ENCODE measurements at regions not wholly inside any gene's neighbourhood (a gene's known extent, or its start where the extent isn't known, plus 50 kb on each side); places are given as distances from the start of the nearest gene placed in this dataset.

DNA sequence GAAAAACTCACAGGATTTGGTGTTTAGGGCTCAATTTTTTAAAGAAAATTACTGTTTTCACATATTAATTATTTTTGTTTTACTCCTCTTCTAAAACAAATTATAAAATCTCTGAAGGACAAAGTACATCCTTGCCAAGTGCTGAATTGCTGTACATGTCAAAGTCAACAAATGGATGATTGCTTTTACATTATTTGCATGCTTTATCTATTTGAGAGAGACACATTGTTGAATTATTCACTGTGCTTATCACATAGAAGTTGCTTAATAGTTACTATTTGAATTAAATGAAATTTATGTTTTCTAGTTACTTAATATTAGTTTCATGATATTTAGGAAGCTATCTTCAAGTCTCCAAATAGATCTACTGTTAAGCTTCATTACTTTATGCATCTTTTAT lies 318.6 kb upstream of the PTCHD4 start:
- no peak overlapping the region for H3K9ac ChIP-seq (ENCODE audit: control insufficient read depth, insufficient read depth, low read length)
- in situ Hi-C loops (cut with MboI), result no loop called here
- H3K9me3 ChIP-seq (replicated peaks; ENCODE audit: control insufficient read depth, insufficient read depth, low read length), result no peaks in the 10 kb centered on the region
- POLR2A ChIA-PET, result no interaction called here
- intact Hi-C loops (cut with micrococcal nuclease; ENCODE audit: unreplicated experiment), result no loop called here
- H3K79me2 ChIP-seq (ENCODE audit: control insufficient read depth, insufficient read depth, low read length), result no peaks in the 10 kb centered on the region
- no peak for DNase-seq (ENCODE audit: low read depth, low spot score)
- H3K4me2 ChIP-seq (ENCODE audit: control insufficient read depth, insufficient read depth), result no peak overlapping the region
- H3K4me1 ChIP-seq (ENCODE audit: control insufficient read depth, insufficient read depth, low read length), result no peaks in the 10 kb centered on the region
- no peak overlapping the region for H3K4me3 ChIP-seq
- no peaks in the 10 kb centered on the region for H4K20me1 ChIP-seq (ENCODE audit: control insufficient read depth, insufficient read depth)
- no TSS peak for BruUV-seq (replicated peaks)
- H2AFZ ChIP-seq (ENCODE audit: control insufficient read depth, low read depth, low read length), result no peak overlapping the region
- H3K27me3 ChIP-seq (replicated peaks in 1 of 2; ENCODE audit: control insufficient read depth in 2 of 2, insufficient read depth in 2 of 2, low read length in 1 of 2), result no peaks in the 10 kb centered on the region
- RAD21 ChIA-PET (ENCODE audit: unreplicated experiment), result no interaction called here
- TF ChIP-seq NFXL1 (IDR thresholded peaks at IDR 0.05; ENCODE audit: borderline replicate concordance), result no peak
- no peak for TF ChIP-seq ASH2L (IDR thresholded peaks at IDR 0.05; ENCODE audit: borderline replicate concordance, low read depth)
- TF ChIP-seq POLR2AphosphoS5 (IDR thresholded peaks at IDR 0.05; ENCODE audit: low read length), result no peak
- TF ChIP-seq RCOR1 (conservative IDR thresholded peaks at IDR 0.05; ENCODE audit: low read depth, low read length), result no peak
- no peak for TF ChIP-seq SUZ12 (IDR thresholded peaks at IDR 0.05; ENCODE audit: unreplicated experiment)
- TF ChIP-seq, protein P1, sequence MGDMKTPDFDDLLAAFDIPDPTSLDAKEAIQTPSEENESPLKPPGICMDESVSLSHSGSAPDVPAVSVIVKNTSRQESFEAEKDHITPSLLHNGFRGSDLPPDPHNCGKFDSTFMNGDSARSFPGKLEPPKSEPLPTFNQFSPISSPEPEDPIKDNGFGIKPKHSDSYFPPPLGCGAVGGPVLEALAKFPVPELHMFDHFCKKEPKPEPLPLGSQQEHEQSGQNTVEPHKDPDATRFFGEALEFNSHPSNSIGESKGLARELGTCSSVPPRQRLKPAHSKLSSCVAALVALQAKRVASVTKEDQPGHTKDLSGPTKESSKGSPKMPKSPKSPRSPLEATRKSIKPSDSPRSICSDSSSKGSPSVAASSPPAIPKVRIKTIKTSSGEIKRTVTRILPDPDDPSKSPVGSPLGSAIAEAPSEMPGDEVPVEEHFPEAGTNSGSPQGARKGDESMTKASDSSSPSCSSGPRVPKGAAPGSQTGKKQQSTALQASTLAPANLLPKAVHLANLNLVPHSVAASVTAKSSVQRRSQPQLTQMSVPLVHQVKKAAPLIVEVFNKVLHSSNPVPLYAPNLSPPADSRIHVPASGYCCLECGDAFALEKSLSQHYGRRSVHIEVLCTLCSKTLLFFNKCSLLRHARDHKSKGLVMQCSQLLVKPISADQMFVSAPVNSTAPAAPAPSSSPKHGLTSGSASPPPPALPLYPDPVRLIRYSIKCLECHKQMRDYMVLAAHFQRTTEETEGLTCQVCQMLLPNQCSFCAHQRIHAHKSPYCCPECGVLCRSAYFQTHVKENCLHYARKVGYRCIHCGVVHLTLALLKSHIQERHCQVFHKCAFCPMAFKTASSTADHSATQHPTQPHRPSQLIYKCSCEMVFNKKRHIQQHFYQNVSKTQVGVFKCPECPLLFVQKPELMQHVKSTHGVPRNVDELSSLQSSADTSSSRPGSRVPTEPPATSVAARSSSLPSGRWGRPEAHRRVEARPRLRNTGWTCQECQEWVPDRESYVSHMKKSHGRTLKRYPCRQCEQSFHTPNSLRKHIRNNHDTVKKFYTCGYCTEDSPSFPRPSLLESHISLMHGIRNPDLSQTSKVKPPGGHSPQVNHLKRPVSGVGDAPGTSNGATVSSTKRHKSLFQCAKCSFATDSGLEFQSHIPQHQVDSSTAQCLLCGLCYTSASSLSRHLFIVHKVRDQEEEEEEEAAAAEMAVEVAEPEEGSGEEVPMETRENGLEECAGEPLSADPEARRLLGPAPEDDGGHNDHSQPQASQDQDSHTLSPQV (IDR thresholded peaks at IDR 0.05), result no peak
- TF ChIP-seq SMAD5 (IDR thresholded peaks at IDR 0.05; ENCODE audit: low read depth), result no peak
- no peak for TF ChIP-seq SIN3A (IDR thresholded peaks at IDR 0.05; ENCODE audit: low read depth, low read length)
- no peak overlapping the region for H3K27ac ChIP-seq (ENCODE audit: control insufficient read depth, insufficient read depth)
- H3K36me3 ChIP-seq (ENCODE audit: control insufficient read depth in 2 of 2, insufficient read depth in 2 of 2, low read length in 1 of 2), result no peaks in the 10 kb centered on the region
- no peak for ATAC-seq
- CTCF ChIA-PET, result no interaction called here
- SMC1A ChIA-PET (ENCODE audit: uncharacterized antibody, unreplicated experiment), result interaction anchor here (0.6 to 1.0 kb wide), 2 partner anchors 8 to 11 kb away, joined by 3 to 4 read pairs; no protein-coding TSS in a partner anchor
- FAIRE-seq, result no peak

Measured in GM12878 (cell line).